ENCODE measurements at regions not wholly inside any gene's neighbourhood (a gene's known extent, or its start where the extent isn't known, plus 50 kb on each side); places are given as distances from the start of the nearest gene placed in this dataset.

GRCh38 chr11:19603771-19604170 lies 108.9 kb upstream of the NAV2 start:
- H3K4me3 ChIP-seq (ENCODE audit: low read depth, low read length): no peak overlapping the region

GRCh38 chr11:19602891-19603290 lies 109.7 kb upstream of the NAV2 start:
- no peak for TF ChIP-seq CTCF (IDR thresholded peaks at IDR 0.05; ENCODE audit: borderline replicate concordance, insufficient read depth, low read depth, low read length)
- H3K4me3 ChIP-seq (ENCODE audit: low read depth, low read length): no peak overlapping the region

More at GRCh38 chr11:19603771-19604170, 108.9 kb upstream of the NAV2 start:
- no peak for TF ChIP-seq CTCF (IDR thresholded peaks at IDR 0.05; ENCODE audit: borderline replicate concordance, insufficient read depth, low read depth, low read length)

GRCh38 chr11:19602406-19602805 lies 110.2 kb upstream of the NAV2 start:
- H3K4me3 ChIP-seq (ENCODE audit: low read depth, low read length): no peak overlapping the region
- TF ChIP-seq CTCF (IDR thresholded peaks at IDR 0.05; ENCODE audit: borderline replicate concordance, insufficient read depth, low read depth, low read length): no peak

- no peak for TF ChIP-seq CTCF (IDR thresholded peaks at IDR 0.05; ENCODE audit: borderline replicate concordance, insufficient read depth, low read depth, low read length)
- no peak overlapping the region for H3K4me3 ChIP-seq (ENCODE audit: low read depth, low read length)
Measured at GRCh38 chr11:19601235-19601634, 111.4 kb upstream of the NAV2 start.

- no peak overlapping the region for H3K4me3 ChIP-seq (ENCODE audit: low read depth, low read length)
- no peak for TF ChIP-seq CTCF (IDR thresholded peaks at IDR 0.05; ENCODE audit: borderline replicate concordance, insufficient read depth, low read depth, low read length)
Measured at GRCh38 chr11:19599681-19600080, 113.0 kb upstream of the NAV2 start.

- no peak overlapping the region for H3K4me3 ChIP-seq (ENCODE audit: low read depth, low read length)
- no peak for TF ChIP-seq CTCF (IDR thresholded peaks at IDR 0.05; ENCODE audit: borderline replicate concordance, insufficient read depth, low read depth, low read length)
Measured at GRCh38 chr11:19598876-19599486, 113.7 kb upstream of the NAV2 start.

- no peak overlapping the region for H3K4me3 ChIP-seq (ENCODE audit: low read depth, low read length)
- no peak for TF ChIP-seq CTCF (IDR thresholded peaks at IDR 0.05; ENCODE audit: borderline replicate concordance, insufficient read depth, low read depth, low read length)
Measured at GRCh38 chr11:19598456-19598855, 114.2 kb upstream of the NAV2 start.
